ENCODE measurements at regions not wholly inside any gene's neighbourhood (a gene's known extent, or its start where the extent isn't known, plus 50 kb on each side); places are given as distances from the start of the nearest gene placed in this dataset.

DNA sequence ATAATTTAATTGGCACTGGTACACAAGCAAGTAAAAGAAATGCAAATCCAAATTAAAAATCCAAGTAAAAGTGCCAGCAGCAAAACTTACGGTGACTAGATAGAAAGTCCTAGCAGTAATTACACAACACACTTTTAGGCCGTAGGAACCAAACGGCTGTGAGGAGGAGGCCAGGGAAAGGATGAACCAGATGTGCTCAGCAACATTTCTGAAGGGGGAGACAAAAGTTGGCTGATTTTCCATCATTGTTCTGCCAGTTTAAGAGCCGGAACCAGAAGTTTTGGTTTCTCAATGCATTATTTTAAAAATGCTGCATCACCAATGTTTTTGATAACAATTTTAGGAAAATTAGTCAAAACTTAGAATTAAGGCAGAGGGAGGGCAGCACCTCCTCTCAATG, 68.7 kb upstream of the ENPP6 start:
- intact Hi-C loops (cut with micrococcal nuclease; ENCODE audit: unreplicated experiment) (loop anchor here (10.0 kb wide), 1 partner anchor 188 kb away; the partner anchor contains the start of gene IRF2), in situ Hi-C loops (cut with HindIII; ENCODE audit: low pct_unique_long_range_greater_than_20kb, low sequenced_read_pairs) (no loop called here)
- Histone ChIP-seq H3K4me3 (ENCODE audit: low read depth in 2 of 2, low read length in 2 of 2) (no peak overlapping the region), H3K27ac (ENCODE audit: low read length) (no peak overlapping the region), H3K9me3 (ENCODE audit: control insufficient read depth, insufficient read depth, low read depth, low read length) (no peaks in the 10 kb centered on the region), H3K27me3 (ENCODE audit: control insufficient read depth, insufficient read depth, low read length) (no peaks in the 10 kb centered on the region), H3K36me3 (ENCODE audit: control insufficient read depth, insufficient read depth, low read length) (no peaks in the 10 kb centered on the region), H3K4me1 (ENCODE audit: control insufficient read depth, insufficient read depth, low read length) (no peaks in the 10 kb centered on the region; the same call in none of the 2 replicates)
- ATAC-seq (no peak), DNase-seq (ENCODE audit: low read depth, low spot score) (no peak)
- TF ChIP-seq TCF7L2 (IDR thresholded peaks at IDR 0.05; ENCODE audit: low read depth, low read length) (no peak), POLR2AphosphoS5 (IDR thresholded peaks at IDR 0.05; ENCODE audit: low read depth, low read length) (no peak), SIN3A (IDR thresholded peaks at IDR 0.05; ENCODE audit: borderline replicate concordance, insufficient read depth, low read depth, low read length) (no peak)
- TF ChIP-seq, protein P1, sequence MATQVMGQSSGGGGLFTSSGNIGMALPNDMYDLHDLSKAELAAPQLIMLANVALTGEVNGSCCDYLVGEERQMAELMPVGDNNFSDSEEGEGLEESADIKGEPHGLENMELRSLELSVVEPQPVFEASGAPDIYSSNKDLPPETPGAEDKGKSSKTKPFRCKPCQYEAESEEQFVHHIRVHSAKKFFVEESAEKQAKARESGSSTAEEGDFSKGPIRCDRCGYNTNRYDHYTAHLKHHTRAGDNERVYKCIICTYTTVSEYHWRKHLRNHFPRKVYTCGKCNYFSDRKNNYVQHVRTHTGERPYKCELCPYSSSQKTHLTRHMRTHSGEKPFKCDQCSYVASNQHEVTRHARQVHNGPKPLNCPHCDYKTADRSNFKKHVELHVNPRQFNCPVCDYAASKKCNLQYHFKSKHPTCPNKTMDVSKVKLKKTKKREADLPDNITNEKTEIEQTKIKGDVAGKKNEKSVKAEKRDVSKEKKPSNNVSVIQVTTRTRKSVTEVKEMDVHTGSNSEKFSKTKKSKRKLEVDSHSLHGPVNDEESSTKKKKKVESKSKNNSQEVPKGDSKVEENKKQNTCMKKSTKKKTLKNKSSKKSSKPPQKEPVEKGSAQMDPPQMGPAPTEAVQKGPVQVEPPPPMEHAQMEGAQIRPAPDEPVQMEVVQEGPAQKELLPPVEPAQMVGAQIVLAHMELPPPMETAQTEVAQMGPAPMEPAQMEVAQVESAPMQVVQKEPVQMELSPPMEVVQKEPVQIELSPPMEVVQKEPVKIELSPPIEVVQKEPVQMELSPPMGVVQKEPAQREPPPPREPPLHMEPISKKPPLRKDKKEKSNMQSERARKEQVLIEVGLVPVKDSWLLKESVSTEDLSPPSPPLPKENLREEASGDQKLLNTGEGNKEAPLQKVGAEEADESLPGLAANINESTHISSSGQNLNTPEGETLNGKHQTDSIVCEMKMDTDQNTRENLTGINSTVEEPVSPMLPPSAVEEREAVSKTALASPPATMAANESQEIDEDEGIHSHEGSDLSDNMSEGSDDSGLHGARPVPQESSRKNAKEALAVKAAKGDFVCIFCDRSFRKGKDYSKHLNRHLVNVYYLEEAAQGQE (IDR thresholded peaks at IDR 0.05; ENCODE audit: insufficient read depth in 1 of 2, low read depth in 2 of 2, low read length in 1 of 2) = no peak
- TF ChIP-seq, protein P2, sequence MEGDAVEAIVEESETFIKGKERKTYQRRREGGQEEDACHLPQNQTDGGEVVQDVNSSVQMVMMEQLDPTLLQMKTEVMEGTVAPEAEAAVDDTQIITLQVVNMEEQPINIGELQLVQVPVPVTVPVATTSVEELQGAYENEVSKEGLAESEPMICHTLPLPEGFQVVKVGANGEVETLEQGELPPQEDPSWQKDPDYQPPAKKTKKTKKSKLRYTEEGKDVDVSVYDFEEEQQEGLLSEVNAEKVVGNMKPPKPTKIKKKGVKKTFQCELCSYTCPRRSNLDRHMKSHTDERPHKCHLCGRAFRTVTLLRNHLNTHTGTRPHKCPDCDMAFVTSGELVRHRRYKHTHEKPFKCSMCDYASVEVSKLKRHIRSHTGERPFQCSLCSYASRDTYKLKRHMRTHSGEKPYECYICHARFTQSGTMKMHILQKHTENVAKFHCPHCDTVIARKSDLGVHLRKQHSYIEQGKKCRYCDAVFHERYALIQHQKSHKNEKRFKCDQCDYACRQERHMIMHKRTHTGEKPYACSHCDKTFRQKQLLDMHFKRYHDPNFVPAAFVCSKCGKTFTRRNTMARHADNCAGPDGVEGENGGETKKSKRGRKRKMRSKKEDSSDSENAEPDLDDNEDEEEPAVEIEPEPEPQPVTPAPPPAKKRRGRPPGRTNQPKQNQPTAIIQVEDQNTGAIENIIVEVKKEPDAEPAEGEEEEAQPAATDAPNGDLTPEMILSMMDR (IDR thresholded peaks at IDR 0.05) = no peak
- no TSS peak for BruUV-seq (replicated peaks)
- ChIA-PET POLR2A (no interaction called here), CTCF (no interaction called here)

DNA sequence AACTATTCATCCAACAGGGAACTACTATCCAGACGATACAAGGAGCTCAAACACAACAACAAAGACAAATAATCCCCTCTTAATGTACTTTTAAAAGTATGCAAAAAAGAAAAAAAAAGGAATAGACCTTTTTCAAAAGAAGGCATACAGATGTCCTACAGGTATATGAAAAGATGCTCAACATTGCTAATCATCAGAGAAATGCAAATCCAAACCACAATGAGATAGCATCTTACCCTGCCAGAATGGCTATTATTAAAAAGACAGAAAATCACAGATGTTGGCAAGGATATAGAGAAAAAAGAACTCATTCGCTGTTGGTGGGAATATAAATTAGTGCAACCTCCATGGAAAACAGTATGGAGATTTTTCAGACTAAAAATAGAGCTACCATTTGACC, 67.1 kb upstream of the ENPP6 start:
- in situ Hi-C loops (cut with HindIII; ENCODE audit: low pct_unique_long_range_greater_than_20kb, low sequenced_read_pairs) = no loop called here
- no peaks in the 10 kb centered on the region for H3K9me3 ChIP-seq (ENCODE audit: control insufficient read depth, insufficient read depth, low read depth, low read length)
- CTCF ChIA-PET = no interaction called here

More for the DNA sequence above, 67.1 kb upstream of the ENPP6 start:
- Histone ChIP-seq H3K36me3 (ENCODE audit: control insufficient read depth, insufficient read depth, low read length) (no peaks in the 10 kb centered on the region), H3K4me1 (ENCODE audit: control insufficient read depth, insufficient read depth, low read length) (no peaks in the 10 kb centered on the region; the same call in none of the 2 replicates), H3K4me3 (ENCODE audit: low read depth in 2 of 2, low read length in 2 of 2) (no peak overlapping the region), H3K27me3 (ENCODE audit: control insufficient read depth, insufficient read depth, low read length) (no peaks in the 10 kb centered on the region), H3K27ac (ENCODE audit: low read length) (no peak overlapping the region)
- no peak for ATAC-seq
- POLR2A ChIA-PET = no interaction called here
- TF ChIP-seq, protein P2 (IDR thresholded peaks at IDR 0.05) = no peak
- no peak for TF ChIP-seq SIN3A (IDR thresholded peaks at IDR 0.05; ENCODE audit: borderline replicate concordance, insufficient read depth, low read depth, low read length)
- TF ChIP-seq, protein P1 (IDR thresholded peaks at IDR 0.05; ENCODE audit: insufficient read depth in 1 of 2, low read depth in 2 of 2, low read length in 1 of 2) = no peak
- TF ChIP-seq TCF7L2 (IDR thresholded peaks at IDR 0.05; ENCODE audit: low read depth, low read length) = no peak
- TF ChIP-seq POLR2AphosphoS5 (IDR thresholded peaks at IDR 0.05; ENCODE audit: low read depth, low read length) = no peak
- no TSS peak for BruUV-seq (replicated peaks)
- intact Hi-C loops (cut with micrococcal nuclease; ENCODE audit: unreplicated experiment) = loop anchor here (10.0 kb wide), 1 partner anchor 190 kb away; the partner anchor contains the start of gene IRF2
- no peak for DNase-seq (ENCODE audit: low read depth, low spot score)

Data from Panc1 (cell line).